Endothelial cell of umbilical vein (primary cell): ENCODE measurements at regions not wholly inside any gene's neighbourhood (a gene's known extent, or its start where the extent isn't known, plus 50 kb on each side); places are given as distances from the start of the nearest gene placed in this dataset.

Experiments used
- BruUV-seq: library from RNA; stranded (reverse); fragments of 400-500 nt; replicated peaks from 2 replicates; lab custom pipeline; 2021; lab: Mats Ljungman, UMichigan
- CTCF ChIA-PET: fragments of 300-600, 350-600 bp; sonication (Branson Sonifier 250); formaldehyde crosslinking; loops from one replicate; lab custom pipeline; 2021; ENCODE audit warnings: antibody characterized with exemption, inconsistent platforms; lab: Charles Lee
- POLR2A ChIA-PET: fragments of 300-600, 350-600 bp; sonication (Branson Sonifier 250); formaldehyde crosslinking; loops from one replicate; lab custom pipeline; 2021; ENCODE audit warnings: antibody characterized with exemption, inconsistent platforms; lab: Charles Lee
- DNase-seq: peaks from one replicate; pipeline ENCODE4 v3.0.0-alpha.2; 2011; ENCODE audit warnings: low read depth, low spot score
- FAIRE-seq: peaks from 2 replicates; lab custom pipeline; 2011; peaks lifted over from hg19 to GRCh38; lab: Jason Lieb, UNC
- H2AFZ ChIP-seq: 2 replicates; pipeline ENCODE4 v1.6.0; 2012; ENCODE audit warnings: low read depth, low read length, control low read depth, inconsistent platforms
- H3K27ac ChIP-seq: 2 replicates; pipeline ENCODE4 v1.5.1; 2011; ENCODE audit warnings: low read depth, mild to moderate bottlenecking, control low read depth, low read length, moderate library complexity; ENCODE audit not compliant: insufficient read depth
- H3K27me3 ChIP-seq, 2 experiments: 2 replicates each; pipeline versions ENCODE4 v1.6.0 to v1.6.1; 2011; ENCODE audit warnings: low read length in 2 of 2, mixed read lengths in 1 of 2; ENCODE audit not compliant: control insufficient read depth in 2 of 2, insufficient read depth in 2 of 2
- H3K36me3 ChIP-seq, 2 experiments: 2 replicates in 1 of 2; 3 replicates in 1 of 2; pipeline ENCODE4 v1.5.1; 2011; ENCODE audit warnings: low read length in 2 of 2, mild to moderate bottlenecking in 1 of 2, moderate library complexity in 1 of 2; ENCODE audit not compliant: control insufficient read depth in 2 of 2, insufficient read depth in 2 of 2; ENCODE audit errors: extremely low read depth in 1 of 2
- H3K4me1 ChIP-seq: 3 replicates; pipeline ENCODE4 v1.5.1; 2011; ENCODE audit warnings: mild to moderate bottlenecking, low read length; ENCODE audit not compliant: control insufficient read depth, insufficient read depth; ENCODE audit errors: extremely low read depth
- H3K4me2 ChIP-seq: 2 replicates; pipeline ENCODE4 v1.6.1; 2011; ENCODE audit warnings: low read length, control low read depth, mixed read lengths; ENCODE audit not compliant: insufficient read depth
- H3K4me3 ChIP-seq, 3 experiments: fragments of 200-600 bp in 1 of 3; sonication (generic), shearing (Covaris generic) in 1 of 3; replicated peaks in 1 of 3; 2 replicates each; pipeline ENCODE4 v1.5.1; 2011 to 2016; ENCODE audit warnings: control low read depth in 3 of 3, low read length in 3 of 3, mild to moderate bottlenecking in 2 of 3, inconsistent platforms in 1 of 3, low read depth in 1 of 3, moderate library complexity in 1 of 3; ENCODE audit not compliant: insufficient read depth in 1 of 3
- H3K79me2 ChIP-seq: 2 replicates; pipeline ENCODE4 v1.6.0; 2012; ENCODE audit warnings: low read length, inconsistent platforms; ENCODE audit not compliant: control insufficient read depth, insufficient read depth
- H3K9ac ChIP-seq: replicated peaks from 2 replicates; pipeline ENCODE3; 2011; ENCODE audit warnings: low read length, control low read depth; ENCODE audit not compliant: insufficient read depth; ENCODE audit errors: extremely low read depth
- H3K9me1 ChIP-seq: replicated peaks from 3 replicates; pipeline ENCODE4 v1.6.0; 2011; ENCODE audit warnings: mild to moderate bottlenecking, low read length; ENCODE audit not compliant: control insufficient read depth, insufficient read depth; ENCODE audit errors: extremely low read depth
- H3K9me3 ChIP-seq: replicated peaks from 2 replicates; pipeline ENCODE4 v1.5.1; 2012; ENCODE audit warnings: low read length, inconsistent platforms; ENCODE audit not compliant: control insufficient read depth, insufficient read depth
- H4K20me1 ChIP-seq: replicated peaks from 2 replicates; pipeline ENCODE3; 2011; ENCODE audit warnings: mild to moderate bottlenecking, low read length; ENCODE audit not compliant: control insufficient read depth, insufficient read depth; ENCODE audit errors: extremely low read depth
- EZH2 ChIP-seq: IDR thresholded peaks from 2 replicates; pipeline ENCODE4 v1.6.1; 2012; ENCODE audit warnings: borderline replicate concordance, low read depth, mild to moderate bottlenecking, moderate library complexity, low read length, inconsistent platforms; ENCODE audit not compliant: severe bottlenecking
- FOS ChIP-seq: IDR thresholded peaks from 2 replicates; pipeline ENCODE4 v1.6.1; 2011; ENCODE audit warnings: mild to moderate bottlenecking, low read length, moderate library complexity, borderline replicate concordance; ENCODE audit not compliant: insufficient read depth
- GATA2 ChIP-seq: IDR thresholded peaks from 2 replicates; pipeline ENCODE4 v1.7.0; 2011; ENCODE audit warnings: low read depth, mild to moderate bottlenecking, moderate library complexity, mixed read lengths, low read length; ENCODE audit not compliant: insufficient read length, insufficient read depth
- JUN ChIP-seq: IDR thresholded peaks from 2 replicates; pipeline ENCODE4 v1.6.1; 2011; ENCODE audit warnings: borderline replicate concordance, low read depth; ENCODE audit not compliant: insufficient read length, insufficient read depth
- MYC ChIP-seq: IDR thresholded peaks from one replicate; pipeline ENCODE4 v1.6.1; 2011; ENCODE audit warnings: mild to moderate bottlenecking, low read depth, low read length
- POLR2A ChIP-seq: IDR thresholded peaks from 2 replicates; pipeline ENCODE4 v1.6.1; 2012; ENCODE audit warnings: low read depth, mild to moderate bottlenecking, control low read depth, low read length
- POLR2AphosphoS5 ChIP-seq: IDR thresholded peaks from 2 replicates; pipeline ENCODE4 v1.6.1; 2012; ENCODE audit warnings: low read depth, mild to moderate bottlenecking, control low read depth, low read length, moderate library complexity; ENCODE audit not compliant: insufficient read depth
- dilution Hi-C: fragments of 300-500 bp; cut with MboI; formaldehyde crosslinking; loops from one replicate; pipeline ENCODE4 v1.15.0; 2019; ENCODE audit warnings: low sequenced_read_pairs; ENCODE audit not compliant: extremely low pct_ligation_motif_present
- intact Hi-C: fragments of 100-400 bp; cut with micrococcal nuclease; formaldehyde crosslinking; loops from one replicate; pipeline ENCODE4 v1.10.0; 2022
- TF ChIP-seq, protein P1 (sequence below): IDR thresholded peaks from 2 replicates; pipeline ENCODE4 v1.6.1; 2011; ENCODE audit not compliant: insufficient read depth, insufficient read length
- TF ChIP-seq, protein P2 (sequence below), 2 donors: IDR thresholded peaks; 1 replicate in 1 of 2; 2 replicates in 1 of 2; pipeline ENCODE4 v1.5.1; 2011; ENCODE audit warnings: low read length in 2 of 2, mild to moderate bottlenecking in 2 of 2, moderate library complexity in 2 of 2, control low read depth in 1 of 2, inconsistent platforms in 1 of 2, low read depth in 1 of 2; ENCODE audit not compliant: insufficient read depth in 1 of 2; ENCODE audit errors: extremely low read depth in 1 of 2

DNA sequence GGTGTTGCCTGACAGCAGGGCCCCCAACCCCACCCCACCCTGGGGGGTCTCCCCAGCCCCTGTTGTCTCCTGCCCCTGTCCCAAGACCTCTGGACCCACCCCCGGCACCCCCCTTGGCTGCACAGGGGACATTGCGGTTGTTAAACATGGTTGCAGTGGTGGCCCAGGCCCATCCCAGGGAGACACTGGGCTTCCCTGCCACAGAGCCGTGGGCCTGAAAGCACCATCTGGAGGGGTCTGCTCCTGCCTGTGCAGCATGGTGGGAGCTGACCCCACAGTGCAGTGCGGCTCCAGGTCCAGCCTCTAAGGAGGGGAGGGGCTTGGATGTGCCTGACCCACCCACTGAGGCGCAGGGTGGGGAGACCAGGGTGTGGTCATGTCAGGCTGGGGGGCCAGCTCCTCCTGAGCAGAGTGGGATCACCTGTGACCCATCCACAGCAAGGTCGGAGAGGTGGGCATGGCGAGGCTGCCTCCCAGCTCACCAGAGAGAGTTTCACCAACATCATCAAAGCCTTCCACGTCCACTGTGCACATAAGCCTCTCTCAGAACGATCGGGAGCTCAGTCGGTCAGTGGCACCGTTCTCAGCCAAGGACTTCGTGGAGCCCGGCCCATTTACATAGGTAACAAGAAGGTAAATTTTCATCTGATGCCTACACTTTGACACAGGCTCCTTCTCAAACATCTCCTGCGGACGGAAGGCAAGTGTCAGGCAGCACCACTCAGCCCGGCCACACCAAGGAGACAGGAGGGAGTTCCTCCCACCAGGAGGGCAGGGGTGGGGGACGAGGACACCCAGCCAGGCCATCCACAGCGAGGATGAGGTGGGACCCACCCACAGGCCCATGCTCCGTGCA is 201.1 kb downstream of the BRD1 start:
- DNase-seq (no peak), FAIRE-seq (no peak)
- CTCF ChIA-PET, result no interaction called here
- BruUV-seq, result no TSS peak
- H3K27ac ChIP-seq, result no peak overlapping the region
- POLR2A ChIA-PET, result no interaction called here
- no peaks in the 10 kb centered on the region for H3K4me1 ChIP-seq
- H3K9ac ChIP-seq, result no peak overlapping the region
- no peaks in the 10 kb centered on the region for H3K79me2 ChIP-seq
- H3K9me3 ChIP-seq, result no peaks in the 10 kb centered on the region
- dilution Hi-C loops, result no loop called here
- TF ChIP-seq POLR2A (no peak), MYC (no peak), POLR2AphosphoS5 (no peak), GATA2 (no peak), EZH2 (no peak), FOS (no peak), JUN (no peak)
- TF ChIP-seq, protein P1, sequence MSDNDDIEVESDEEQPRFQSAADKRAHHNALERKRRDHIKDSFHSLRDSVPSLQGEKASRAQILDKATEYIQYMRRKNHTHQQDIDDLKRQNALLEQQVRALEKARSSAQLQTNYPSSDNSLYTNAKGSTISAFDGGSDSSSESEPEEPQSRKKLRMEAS, result no peak
- TF ChIP-seq, protein P2, sequence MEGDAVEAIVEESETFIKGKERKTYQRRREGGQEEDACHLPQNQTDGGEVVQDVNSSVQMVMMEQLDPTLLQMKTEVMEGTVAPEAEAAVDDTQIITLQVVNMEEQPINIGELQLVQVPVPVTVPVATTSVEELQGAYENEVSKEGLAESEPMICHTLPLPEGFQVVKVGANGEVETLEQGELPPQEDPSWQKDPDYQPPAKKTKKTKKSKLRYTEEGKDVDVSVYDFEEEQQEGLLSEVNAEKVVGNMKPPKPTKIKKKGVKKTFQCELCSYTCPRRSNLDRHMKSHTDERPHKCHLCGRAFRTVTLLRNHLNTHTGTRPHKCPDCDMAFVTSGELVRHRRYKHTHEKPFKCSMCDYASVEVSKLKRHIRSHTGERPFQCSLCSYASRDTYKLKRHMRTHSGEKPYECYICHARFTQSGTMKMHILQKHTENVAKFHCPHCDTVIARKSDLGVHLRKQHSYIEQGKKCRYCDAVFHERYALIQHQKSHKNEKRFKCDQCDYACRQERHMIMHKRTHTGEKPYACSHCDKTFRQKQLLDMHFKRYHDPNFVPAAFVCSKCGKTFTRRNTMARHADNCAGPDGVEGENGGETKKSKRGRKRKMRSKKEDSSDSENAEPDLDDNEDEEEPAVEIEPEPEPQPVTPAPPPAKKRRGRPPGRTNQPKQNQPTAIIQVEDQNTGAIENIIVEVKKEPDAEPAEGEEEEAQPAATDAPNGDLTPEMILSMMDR (IDR thresholded peaks at IDR 0.05; ENCODE audit: extremely low read depth in 1 of 2, insufficient read depth in 1 of 2, low read depth in 1 of 2, low read length in 2 of 2), result no peak
- no peaks in the 10 kb centered on the region for H3K27me3 ChIP-seq
- H3K9me1 ChIP-seq, result no peaks in the 10 kb centered on the region
- intact Hi-C loops, result no loop called here
- no peak overlapping the region for H3K4me3 ChIP-seq
- H3K4me2 ChIP-seq, result no peak overlapping the region
- no peaks in the 10 kb centered on the region for H3K36me3 ChIP-seq
- no peaks in the 10 kb centered on the region for H4K20me1 ChIP-seq
- H2AFZ ChIP-seq, result no peak overlapping the region
